Raji (cell line): ENCODE measurements at regions not wholly inside any gene's neighbourhood (a gene's known extent, or its start where the extent isn't known, plus 50 kb on each side); places are given as distances from the start of the nearest gene placed in this dataset.

ENCODE experiments used
- POLR2A ChIP-seq: IDR thresholded peaks from 2 replicates; pipeline ENCODE4 v1.6.1; 2011; ENCODE audit warnings: low read depth, low read length, control low read depth; ENCODE audit not compliant: insufficient read depth

GRCh38 chr2:111679202-111679601 lies 204.8 kb downstream of the ANAPC1 start:
- no peak for TF ChIP-seq POLR2A

- TF ChIP-seq POLR2A = no peak
Measured at GRCh38 chr2:111684611-111685010, 199.4 kb downstream of the ANAPC1 start.

- TF ChIP-seq POLR2A = no peak
Measured at GRCh38 chr2:111685342-111685741, 198.7 kb downstream of the ANAPC1 start.

- TF ChIP-seq POLR2A = no peak
Measured at GRCh38 chr2:111686994-111687393, 197.0 kb downstream of the ANAPC1 start.

GRCh38 chr2:111687911-111688310 lies 196.1 kb downstream of the ANAPC1 start:
- TF ChIP-seq POLR2A = no peak

GRCh38 chr2:111688482-111688881 lies 195.5 kb downstream of the ANAPC1 start:
- TF ChIP-seq POLR2A = no peak

- no peak for TF ChIP-seq POLR2A
Measured at GRCh38 chr2:111689174-111689573, 194.8 kb downstream of the ANAPC1 start.

GRCh38 chr2:111689941-111690340 lies 194.1 kb downstream of the ANAPC1 start:
- TF ChIP-seq POLR2A = no peak

GRCh38 chr2:111691164-111691875 lies 192.7 kb downstream of the ANAPC1 start:
- TF ChIP-seq POLR2A = no peak

- TF ChIP-seq POLR2A = no peak
Measured at GRCh38 chr2:111692311-111692710, 191.7 kb downstream of the ANAPC1 start.

- no peak for TF ChIP-seq POLR2A
Measured at GRCh38 chr2:111694700-111695101, 189.3 kb downstream of the ANAPC1 start.

GRCh38 chr2:111695441-111696007 lies 188.5 kb downstream of the ANAPC1 start:
- TF ChIP-seq POLR2A = no peak

GRCh38 chr2:111696226-111696625 lies 187.8 kb downstream of the ANAPC1 start:
- no peak for TF ChIP-seq POLR2A

- TF ChIP-seq POLR2A = no peak
Measured at GRCh38 chr2:111697560-111697959, 186.4 kb downstream of the ANAPC1 start.

GRCh38 chr2:111698089-111698488 lies 185.9 kb downstream of the ANAPC1 start:
- no peak for TF ChIP-seq POLR2A

GRCh38 chr2:111698743-111699554 lies 185.0 kb downstream of the ANAPC1 start:
- no peak for TF ChIP-seq POLR2A

- no peak for TF ChIP-seq POLR2A
Measured at GRCh38 chr2:111701266-111701665, 182.7 kb downstream of the ANAPC1 start.

- TF ChIP-seq POLR2A = no peak
Measured at GRCh38 chr2:111701798-111702118, 182.2 kb downstream of the ANAPC1 start.
